MV-4-11 (cell line): ENCODE measurements at regions not wholly inside any gene's neighbourhood (a gene's known extent, or its start where the extent isn't known, plus 50 kb on each side); places are given as distances from the start of the nearest gene placed in this dataset.

ENCODE experiments used
- DNase-seq: peaks from one replicate; lab custom pipeline; 2025; lab: John Stamatoyannopoulos, UW

GRCh38 chr2:238688193-238689153 lies 159.4 kb upstream of the TWIST2 start:
- DNase-seq, result no peak

- no peak for DNase-seq
These were observed 158.6 kb upstream of the TWIST2 start for GRCh38 chr2:238689331-238689730.

GRCh38 chr2:238689871-238690389 lies 158.0 kb upstream of the TWIST2 start:
- no peak for DNase-seq

- DNase-seq, result no peak
These were observed 157.4 kb upstream of the TWIST2 start for GRCh38 chr2:238690511-238690910.

GRCh38 chr2:238691596-238692491 lies 156.0 kb upstream of the TWIST2 start:
- no peak for DNase-seq

GRCh38 chr2:238692562-238692961 lies 155.3 kb upstream of the TWIST2 start:
- no peak for DNase-seq

GRCh38 chr2:238693337-238694093 lies 154.4 kb upstream of the TWIST2 start:
- DNase-seq, result no peak

- DNase-seq, result no peak
These were observed 153.6 kb upstream of the TWIST2 start for GRCh38 chr2:238694136-238694755.

GRCh38 chr2:238694922-238695321 lies 153.0 kb upstream of the TWIST2 start:
- no peak for DNase-seq

- DNase-seq, result no peak
These were observed 152.3 kb upstream of the TWIST2 start for GRCh38 chr2:238695538-238695937.

GRCh38 chr2:238696331-238696730 lies 151.6 kb upstream of the TWIST2 start:
- no peak for DNase-seq

- DNase-seq, result peak; percentile 40
These were observed 151.1 kb upstream of the TWIST2 start for GRCh38 chr2:238696786-238697185.

- DNase-seq, result no peak
These were observed 150.5 kb upstream of the TWIST2 start for GRCh38 chr2:238697193-238698071.

- DNase-seq, result no peak
These were observed 149.9 kb upstream of the TWIST2 start for GRCh38 chr2:238698072-238698352.

- DNase-seq, result no peak
These were observed 149.2 kb upstream of the TWIST2 start for GRCh38 chr2:238698451-238699306.

- no peak for DNase-seq
These were observed 148.4 kb upstream of the TWIST2 start for GRCh38 chr2:238699307-238700116.

- DNase-seq, result no peak
These were observed 147.8 kb upstream of the TWIST2 start for GRCh38 chr2:238700117-238700457.

- DNase-seq, result no peak
These were observed 147.2 kb upstream of the TWIST2 start for GRCh38 chr2:238700506-238701340.
